ENCODE measurements at regions not wholly inside any gene's neighbourhood (a gene's known extent, or its start where the extent isn't known, plus 50 kb on each side); places are given as distances from the start of the nearest gene placed in this dataset.

DNA sequence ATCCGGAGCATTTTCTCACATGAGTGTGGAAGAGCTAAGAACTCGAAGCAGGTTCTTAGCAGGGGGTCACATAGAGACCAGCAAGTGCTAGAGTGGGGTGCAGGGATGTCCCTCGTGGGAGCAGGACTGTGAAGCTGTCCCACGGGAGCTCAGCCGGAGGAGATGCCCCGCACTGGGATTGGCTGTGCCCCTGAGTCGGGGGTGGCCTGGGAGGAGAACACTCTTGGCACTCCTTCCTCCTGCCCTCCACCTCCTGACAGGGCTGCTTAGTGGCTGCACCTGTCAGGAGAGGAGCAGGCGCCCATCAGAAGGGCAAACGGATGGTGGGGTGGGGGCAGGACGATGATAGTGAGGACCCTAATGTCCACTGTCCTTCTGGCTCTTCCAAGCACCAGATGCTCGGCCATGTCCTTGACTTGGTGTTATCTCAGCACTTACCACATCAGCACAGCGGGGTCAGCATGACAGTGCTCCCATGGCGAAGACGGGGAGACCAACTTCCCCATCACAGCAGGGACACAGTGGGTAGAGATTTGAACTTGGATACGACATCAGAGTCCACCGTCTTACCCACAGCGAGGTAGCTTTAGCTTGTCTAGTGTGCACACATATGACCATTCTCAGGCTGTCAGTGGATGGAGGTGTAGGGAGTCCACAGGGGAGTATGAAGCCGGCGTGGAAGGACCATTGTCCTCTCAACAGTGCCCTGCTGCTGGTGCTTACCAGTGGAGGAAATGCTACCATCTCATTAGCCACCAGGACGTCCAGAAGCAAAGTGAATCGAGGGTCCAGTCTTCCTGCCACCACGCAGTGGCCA, 142.5 kb upstream of the SHH start:
- H3K4me2 ChIP-seq (replicated peaks; ENCODE audit: low read depth, low read length, poor library complexity, severe bottlenecking): no peak overlapping the region
- DNase-seq (no peak), ATAC-seq (ENCODE audit: low read depth) (no peak)
- no peaks in the 10 kb centered on the region for H3K27me3 ChIP-seq (replicated peaks in 1 of 4; ENCODE audit: control extremely low read depth in 1 of 4, control insufficient read depth in 3 of 4, insufficient read depth in 4 of 4, low read length in 3 of 4)
- Mint-ChIP-seq H3K27me3 (no peaks in the 10 kb centered on the region), H3K4me3 (no peak overlapping the region), H3K9me3 (ENCODE audit: insufficient read depth) (no peaks in the 10 kb centered on the region), H3K27ac (no peak overlapping the region), H3K4me1 (no peaks in the 10 kb centered on the region)
- intact Hi-C loops (cut with micrococcal nuclease): no loop called here
- H3K36me3 ChIP-seq (replicated peaks in 1 of 2; ENCODE audit: control extremely low read depth in 1 of 2, control insufficient read depth in 1 of 2, extremely low read depth in 1 of 2, insufficient read depth in 2 of 2, low read length in 1 of 2): no peaks in the 10 kb centered on the region
- no peak overlapping the region for H3K27ac ChIP-seq (ENCODE audit: low read length in 2 of 2)
- H3K79me2 ChIP-seq (ENCODE audit: control insufficient read depth, insufficient read depth, low read length): no peaks in the 10 kb centered on the region
- H3K4me1 ChIP-seq (ENCODE audit: control insufficient read depth in 2 of 2, insufficient read depth in 2 of 2, low read length in 2 of 2): no peaks in the 10 kb centered on the region
- TF ChIP-seq, protein P1, sequence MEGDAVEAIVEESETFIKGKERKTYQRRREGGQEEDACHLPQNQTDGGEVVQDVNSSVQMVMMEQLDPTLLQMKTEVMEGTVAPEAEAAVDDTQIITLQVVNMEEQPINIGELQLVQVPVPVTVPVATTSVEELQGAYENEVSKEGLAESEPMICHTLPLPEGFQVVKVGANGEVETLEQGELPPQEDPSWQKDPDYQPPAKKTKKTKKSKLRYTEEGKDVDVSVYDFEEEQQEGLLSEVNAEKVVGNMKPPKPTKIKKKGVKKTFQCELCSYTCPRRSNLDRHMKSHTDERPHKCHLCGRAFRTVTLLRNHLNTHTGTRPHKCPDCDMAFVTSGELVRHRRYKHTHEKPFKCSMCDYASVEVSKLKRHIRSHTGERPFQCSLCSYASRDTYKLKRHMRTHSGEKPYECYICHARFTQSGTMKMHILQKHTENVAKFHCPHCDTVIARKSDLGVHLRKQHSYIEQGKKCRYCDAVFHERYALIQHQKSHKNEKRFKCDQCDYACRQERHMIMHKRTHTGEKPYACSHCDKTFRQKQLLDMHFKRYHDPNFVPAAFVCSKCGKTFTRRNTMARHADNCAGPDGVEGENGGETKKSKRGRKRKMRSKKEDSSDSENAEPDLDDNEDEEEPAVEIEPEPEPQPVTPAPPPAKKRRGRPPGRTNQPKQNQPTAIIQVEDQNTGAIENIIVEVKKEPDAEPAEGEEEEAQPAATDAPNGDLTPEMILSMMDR (IDR thresholded peaks at IDR 0.05): no peak
- TF ChIP-seq EZH2 (IDR thresholded peaks at IDR 0.05; ENCODE audit: borderline replicate concordance, insufficient read depth, low read depth, low read length, poor library complexity, severe bottlenecking): no peak
- no peak overlapping the region for H3K4me3 ChIP-seq (ENCODE audit: control extremely low read depth in 1 of 5, extremely low read depth in 1 of 5, insufficient read depth in 1 of 5, low read depth in 2 of 5, low read length in 4 of 5)
- peaks cover 0 to 10% (median 0%) of the 10 kb centered on the region in 3 donors for H3K9me3 ChIP-seq (ENCODE audit: control extremely low read depth in 1 of 3, control insufficient read depth in 2 of 3, insufficient read depth in 1 of 3, low read length in 2 of 3)
- POLR2A ChIA-PET: no interaction called here
- CTCF ChIA-PET: no interaction called here
- no peaks in the 10 kb centered on the region for H4K20me1 ChIP-seq (ENCODE audit: control insufficient read depth, insufficient read depth, low read length, poor library complexity, severe bottlenecking)
- H2AFZ ChIP-seq (ENCODE audit: insufficient read depth, low read depth, low read length, poor library complexity, severe bottlenecking): no peak overlapping the region
- H3K9ac ChIP-seq (ENCODE audit: low read length): no peak overlapping the region
- 85% methylated on average over 10 of the region's 22 CpGs for WGBS (ENCODE audit: insufficient coverage)

DNA sequence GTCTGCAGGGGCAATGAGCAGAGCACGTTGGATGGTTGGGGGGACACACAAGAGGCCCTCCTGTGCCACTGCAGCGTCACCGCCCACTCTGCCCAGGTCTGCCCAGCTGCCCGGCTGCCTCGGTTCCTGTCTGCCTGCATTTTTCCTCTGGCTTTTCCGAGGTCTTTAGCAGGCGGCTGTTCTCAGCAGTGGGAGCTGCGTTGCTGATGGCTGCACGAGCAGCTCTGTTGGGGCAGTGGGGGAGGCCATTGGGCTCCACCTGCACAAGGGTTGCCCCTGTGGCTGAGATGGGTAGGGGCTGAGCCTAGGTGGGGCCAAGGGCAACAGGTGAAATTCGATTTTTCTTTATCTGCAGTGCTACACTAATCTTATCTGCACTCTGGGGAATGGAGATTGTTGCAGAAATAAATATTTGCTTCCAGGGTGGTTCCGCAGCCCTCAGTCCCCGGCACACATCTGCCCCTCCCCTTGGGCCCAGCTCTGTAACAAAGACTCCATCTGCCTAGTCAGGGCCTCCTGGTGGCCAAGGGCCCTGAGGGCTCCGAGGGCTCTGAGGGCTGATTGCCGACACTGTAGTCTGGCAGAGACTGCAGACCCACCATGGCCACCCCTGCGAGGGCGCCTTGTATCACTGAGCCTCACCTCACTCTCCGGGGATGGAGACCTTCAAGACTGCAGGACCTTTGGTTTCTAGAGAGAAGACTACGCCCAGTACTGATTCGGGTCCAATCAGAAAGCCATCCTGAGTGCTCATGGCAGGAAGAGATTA, 141.7 kb upstream of the SHH start:
- POLR2A ChIA-PET: no interaction called here
- Histone ChIP-seq H3K36me3 (replicated peaks in 1 of 2; ENCODE audit: control extremely low read depth in 1 of 2, control insufficient read depth in 1 of 2, extremely low read depth in 1 of 2, insufficient read depth in 2 of 2, low read length in 1 of 2) (no peaks in the 10 kb centered on the region), H3K4me1 (ENCODE audit: control insufficient read depth in 2 of 2, insufficient read depth in 2 of 2, low read length in 2 of 2) (no peaks in the 10 kb centered on the region), H2AFZ (ENCODE audit: insufficient read depth, low read depth, low read length, poor library complexity, severe bottlenecking) (no peak overlapping the region), H3K9ac (ENCODE audit: low read length) (no peak overlapping the region), H4K20me1 (ENCODE audit: control insufficient read depth, insufficient read depth, low read length, poor library complexity, severe bottlenecking) (no peaks in the 10 kb centered on the region), H3K4me3 (ENCODE audit: control extremely low read depth in 1 of 5, extremely low read depth in 1 of 5, insufficient read depth in 1 of 5, low read depth in 2 of 5, low read length in 4 of 5) (no peak overlapping the region), H3K9me3 (ENCODE audit: control extremely low read depth in 1 of 3, control insufficient read depth in 2 of 3, insufficient read depth in 1 of 3, low read length in 2 of 3) (peaks cover 0 to 10% (median 0%) of the 10 kb centered on the region in 3 donors), H3K27ac (ENCODE audit: low read length in 2 of 2) (no peak overlapping the region), H3K27me3 (replicated peaks in 1 of 4; ENCODE audit: control extremely low read depth in 1 of 4, control insufficient read depth in 3 of 4, insufficient read depth in 4 of 4, low read length in 3 of 4) (no peaks in the 10 kb centered on the region), H3K4me2 (replicated peaks; ENCODE audit: low read depth, low read length, poor library complexity, severe bottlenecking) (no peak overlapping the region), H3K79me2 (ENCODE audit: control insufficient read depth, insufficient read depth, low read length) (no peaks in the 10 kb centered on the region)
- TF ChIP-seq, protein P1 (IDR thresholded peaks at IDR 0.05): no peak
- no peak for TF ChIP-seq EZH2 (IDR thresholded peaks at IDR 0.05; ENCODE audit: borderline replicate concordance, insufficient read depth, low read depth, low read length, poor library complexity, severe bottlenecking)
- 92% methylated on average over 19 of the region's 19 CpGs for WGBS (ENCODE audit: insufficient coverage)
- H3K4me1 Mint-ChIP-seq: no peaks in the 10 kb centered on the region
- H3K4me3 Mint-ChIP-seq: no peak overlapping the region
- CTCF ChIA-PET: no interaction called here
- no peaks in the 10 kb centered on the region for H3K27me3 Mint-ChIP-seq
- no peak overlapping the region for H3K27ac Mint-ChIP-seq
- ATAC-seq (ENCODE audit: low read depth): no peak
- H3K9me3 Mint-ChIP-seq (ENCODE audit: insufficient read depth): no peaks in the 10 kb centered on the region
- DNase-seq: no peak
- intact Hi-C loops (cut with micrococcal nuclease): no loop called here

Data from B cell (primary cell).